GM12873 (cell line): ENCODE measurements at regions not wholly inside any gene's neighbourhood (a gene's known extent, or its start where the extent isn't known, plus 50 kb on each side); places are given as distances from the start of the nearest gene placed in this dataset.

Experiments used
- CTCF ChIP-seq: IDR thresholded peaks from 2 replicates; pipeline ENCODE4 v1.5.1; 2012; ENCODE audit warnings: low read depth, mild to moderate bottlenecking, moderate library complexity, low read length, control low read depth; ENCODE audit not compliant: insufficient read depth; ENCODE audit errors: missing control alignments

- TF ChIP-seq CTCF: no peak
These were observed 216.4 kb upstream of the MAP3K1 start for GRCh38 chr5:56598941-56599340.

GRCh38 chr5:56596155-56596554 lies 219.2 kb upstream of the MAP3K1 start:
- no peak for TF ChIP-seq CTCF

- TF ChIP-seq CTCF: no peak
These were observed 219.8 kb upstream of the MAP3K1 start for GRCh38 chr5:56595566-56595965.

GRCh38 chr5:56594792-56595191 lies 220.6 kb upstream of the MAP3K1 start:
- TF ChIP-seq CTCF: no peak

GRCh38 chr5:56591081-56591480 lies 224.3 kb upstream of the MAP3K1 start:
- TF ChIP-seq CTCF: no peak

GRCh38 chr5:56589481-56589860 lies 225.9 kb upstream of the MAP3K1 start:
- no peak for TF ChIP-seq CTCF

GRCh38 chr5:56588636-56589480 lies 226.5 kb upstream of the MAP3K1 start:
- TF ChIP-seq CTCF: no peak

GRCh38 chr5:56588131-56588487 lies 227.2 kb upstream of the MAP3K1 start:
- TF ChIP-seq CTCF: no peak
